Kasumi-1 (cell line): ENCODE measurements at regions not wholly inside any gene's neighbourhood (a gene's known extent, or its start where the extent isn't known, plus 50 kb on each side); places are given as distances from the start of the nearest gene placed in this dataset.
"Not testable (repeated sequence)": the region's sequence is repeated elsewhere in the genome, so short reads cannot be mapped to it uniquely, and the experiment has no call there.

Experiments used
- DNase-seq, 2 experiments: peaks; one replicate each; lab custom pipeline; 2025; lab: John Stamatoyannopoulos, UW

- no peak for DNase-seq
Measured at GRCh38 chr17:73851091-73851490, 206.8 kb upstream of the SDK2 start.

DNA sequence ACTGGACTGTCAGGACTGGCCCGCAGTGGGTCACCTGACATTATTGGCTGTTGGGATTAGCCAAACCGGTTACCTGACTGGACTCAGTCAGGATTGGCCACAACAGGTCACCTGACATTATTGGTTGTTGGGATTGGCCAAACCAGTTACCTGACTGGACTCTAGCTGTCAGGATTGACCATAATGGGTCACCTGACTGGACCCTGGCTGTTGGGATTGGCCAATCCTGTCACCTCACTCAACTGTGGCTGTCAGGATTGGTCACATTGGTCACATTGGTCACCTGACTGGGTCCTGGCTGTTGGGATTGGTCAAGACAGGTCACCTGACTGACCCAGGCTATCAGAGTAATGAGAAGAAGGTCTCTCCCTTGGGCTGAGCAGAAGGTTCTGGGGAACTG lies 207.7 kb upstream of the SDK2 start:
- DNase-seq, result no peak

DNA sequence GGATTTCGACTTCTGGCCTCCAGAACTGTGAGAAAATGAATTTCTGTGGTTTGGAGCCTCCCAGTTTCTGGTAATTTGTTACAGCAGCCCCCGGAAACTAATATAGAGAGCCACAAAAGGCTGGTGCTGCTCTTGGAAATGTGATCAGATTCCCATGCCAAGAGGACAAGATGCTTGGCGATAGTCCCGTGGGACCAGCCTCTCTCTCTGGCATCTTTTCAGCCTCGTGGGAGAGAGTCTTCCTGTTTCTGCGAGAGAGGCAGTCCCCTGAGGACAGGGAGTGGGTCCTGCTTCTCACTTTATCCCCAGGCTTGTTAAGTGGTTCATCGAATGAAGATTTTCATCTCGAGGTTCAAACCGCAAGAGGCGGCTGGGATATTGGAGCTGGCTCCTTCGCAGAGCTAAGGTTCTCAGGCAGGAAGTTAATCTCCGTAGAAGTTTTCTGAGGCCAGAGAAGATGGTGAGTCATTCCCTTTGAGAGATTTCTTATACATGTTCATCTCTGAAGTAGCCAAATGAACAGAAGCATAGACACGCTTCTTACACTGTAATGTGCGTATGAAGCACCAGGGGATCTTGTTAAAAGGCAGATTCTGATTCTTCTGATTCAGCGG lies 211.6 kb upstream of the SDK2 start:
- DNase-seq, result no peak

GRCh38 chr17:73856556-73856955 lies 212.3 kb upstream of the SDK2 start:
- no peak for DNase-seq

GRCh38 chr17:73859439-73860008 lies 215.3 kb upstream of the SDK2 start:
- DNase-seq, result not testable (repeated sequence)

- DNase-seq, result no peak
Measured at GRCh38 chr17:73861543-73861942, 217.3 kb upstream of the SDK2 start.

GRCh38 chr17:73863761-73864535 lies 219.7 kb upstream of the SDK2 start:
- DNase-seq, result no peak

GRCh38 chr17:73865831-73866230 lies 221.6 kb upstream of the SDK2 start:
- DNase-seq, result no peak

DNA sequence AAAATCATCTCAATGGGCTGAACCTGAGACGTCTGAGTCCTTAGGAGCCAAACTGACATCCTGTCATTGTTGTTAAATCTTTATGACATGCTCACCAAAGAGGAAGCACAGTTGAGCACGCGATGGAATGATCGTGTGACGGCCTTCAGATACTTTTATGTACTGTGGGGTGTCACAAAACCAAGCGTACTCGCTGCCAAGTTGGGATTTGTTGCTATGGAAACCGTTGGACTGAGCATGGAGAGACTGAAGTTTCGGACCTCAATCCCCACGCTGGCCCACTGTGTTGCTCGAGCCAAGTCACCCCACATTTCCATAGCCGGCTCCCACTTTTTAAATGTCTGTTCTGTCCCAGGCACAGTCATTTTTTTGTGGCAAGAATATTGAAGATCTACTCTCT lies 222.8 kb upstream of the SDK2 start:
- DNase-seq, result no peak

DNA sequence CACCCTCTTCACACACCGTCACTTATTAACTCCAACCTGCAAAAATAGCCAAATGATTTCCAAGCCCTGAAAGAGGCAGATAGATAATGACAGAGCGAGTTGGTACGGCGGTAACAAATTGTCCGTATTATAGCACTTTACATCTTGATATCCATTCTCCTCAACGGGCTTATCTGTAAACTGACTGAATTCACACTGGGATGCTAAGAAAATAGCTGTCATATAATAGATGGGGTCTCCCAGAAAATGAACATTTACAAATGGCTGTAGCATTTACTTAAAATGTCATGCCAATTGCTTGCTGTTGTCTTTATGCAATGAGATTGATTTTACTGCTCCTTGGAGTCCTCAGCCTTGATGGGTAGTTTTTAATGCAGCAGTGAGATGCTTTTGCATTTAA lies 225.8 kb upstream of the SDK2 start:
- no peak for DNase-seq

GRCh38 chr17:73870473-73870872 lies 226.2 kb upstream of the SDK2 start:
- DNase-seq, result no peak

DNA sequence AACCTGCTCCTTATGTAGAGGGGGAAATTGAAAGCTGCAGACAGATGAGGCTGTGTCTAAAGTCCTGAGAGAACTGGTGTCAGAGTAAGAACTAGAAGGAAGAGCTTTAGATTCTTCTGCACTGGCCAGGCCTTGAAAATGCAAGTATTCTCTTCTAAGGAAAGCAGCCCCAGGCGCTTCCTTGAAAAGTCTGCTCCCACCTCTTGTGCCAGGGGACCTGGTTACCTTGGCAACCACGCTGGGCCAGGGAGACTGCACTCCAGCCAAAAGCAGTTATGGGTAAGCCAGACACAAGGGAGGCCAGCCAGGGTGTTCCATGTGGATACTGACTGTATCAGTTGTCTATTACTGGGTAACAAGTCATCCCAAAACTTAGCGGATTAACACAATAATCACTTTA lies 228.6 kb upstream of the SDK2 start:
- DNase-seq, result no peak

GRCh38 chr17:73874008-73874720 lies 229.9 kb upstream of the SDK2 start:
- DNase-seq, result no peak

DNA sequence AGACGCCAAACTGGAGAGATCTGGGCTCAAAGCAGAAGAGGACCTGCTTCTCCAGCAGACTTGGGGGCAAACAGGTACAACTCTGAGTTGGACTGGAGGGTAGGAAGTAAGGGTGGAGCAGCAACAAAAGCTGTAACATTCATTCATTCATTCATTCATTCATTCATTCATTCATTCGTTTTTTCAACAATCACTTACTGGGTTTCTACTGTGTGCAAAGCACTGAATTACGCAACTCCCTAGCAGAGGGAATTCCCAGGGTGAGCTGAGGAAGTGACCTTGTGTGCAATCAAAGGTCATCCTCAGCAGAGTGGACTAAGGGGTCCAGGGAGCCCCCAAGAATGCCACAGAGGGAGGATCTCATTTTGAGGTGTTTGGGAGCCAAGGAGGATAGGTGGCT lies 231.1 kb upstream of the SDK2 start:
- no peak for DNase-seq

DNA sequence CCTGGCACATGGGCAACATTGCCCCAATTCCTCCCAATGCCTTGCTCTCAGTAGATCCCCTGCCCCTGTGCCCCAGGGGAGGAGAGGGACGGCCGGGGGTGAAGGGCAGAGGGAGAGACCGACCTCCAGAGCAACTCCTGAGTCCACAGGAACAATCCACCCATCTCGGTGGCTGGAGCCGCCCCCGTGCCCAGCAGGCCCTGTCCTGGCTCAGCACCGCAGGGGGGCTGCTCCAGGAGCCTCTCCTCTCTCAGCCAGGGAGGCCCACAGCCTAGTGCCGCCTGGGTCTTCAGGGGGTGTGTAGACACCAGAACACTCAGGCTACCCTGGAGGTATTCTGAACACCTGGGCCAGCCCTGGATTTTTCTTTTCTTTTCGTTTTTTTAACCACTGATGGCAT lies 233.7 kb upstream of the SDK2 start:
- no peak for DNase-seq

DNA sequence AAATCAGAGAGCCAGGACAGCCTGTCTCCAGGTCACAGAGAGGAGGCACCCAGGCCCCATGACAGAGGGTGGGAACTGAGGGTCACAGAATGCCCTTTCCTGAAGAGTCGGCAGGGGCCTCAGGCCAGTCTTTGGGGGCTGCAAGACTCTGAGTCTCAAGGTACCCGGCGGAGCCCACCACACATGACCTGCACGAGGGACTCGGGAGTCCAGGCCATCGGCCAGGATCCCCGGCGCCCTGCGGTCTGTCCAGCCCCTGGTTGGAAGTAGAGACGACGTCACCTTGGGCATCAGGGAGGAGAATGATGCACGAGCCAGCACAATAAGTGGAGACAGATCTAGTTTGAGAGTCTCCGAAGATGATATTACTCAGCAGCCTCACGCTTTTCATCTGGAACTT lies 234.7 kb upstream of the SDK2 start:
- DNase-seq, result no peak

DNA sequence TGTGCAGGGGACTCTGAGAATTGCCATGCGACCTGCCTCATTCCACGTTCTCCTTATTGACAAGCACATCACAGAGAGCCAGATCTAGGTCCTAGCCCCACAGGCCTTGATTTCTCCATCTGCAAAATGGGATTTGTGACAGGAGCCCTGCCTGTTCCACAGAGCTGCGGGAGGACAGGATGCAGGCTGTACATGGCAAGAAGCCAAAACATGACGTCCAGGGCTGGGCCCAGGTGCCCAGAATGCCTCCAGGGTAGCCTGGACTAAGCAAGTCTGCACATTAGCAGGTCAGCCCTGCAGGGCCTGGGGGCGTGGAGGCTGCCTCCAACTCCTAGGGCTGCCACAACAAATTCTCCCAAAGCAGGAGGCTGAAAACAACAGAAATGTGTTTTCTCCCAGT lies 235.7 kb upstream of the SDK2 start:
- no peak for DNase-seq

- no peak for DNase-seq
Measured at GRCh38 chr17:73882590-73882989, 238.3 kb upstream of the SDK2 start.

- no peak for DNase-seq
Measured at GRCh38 chr17:73883175-73883574, 238.9 kb upstream of the SDK2 start.

DNA sequence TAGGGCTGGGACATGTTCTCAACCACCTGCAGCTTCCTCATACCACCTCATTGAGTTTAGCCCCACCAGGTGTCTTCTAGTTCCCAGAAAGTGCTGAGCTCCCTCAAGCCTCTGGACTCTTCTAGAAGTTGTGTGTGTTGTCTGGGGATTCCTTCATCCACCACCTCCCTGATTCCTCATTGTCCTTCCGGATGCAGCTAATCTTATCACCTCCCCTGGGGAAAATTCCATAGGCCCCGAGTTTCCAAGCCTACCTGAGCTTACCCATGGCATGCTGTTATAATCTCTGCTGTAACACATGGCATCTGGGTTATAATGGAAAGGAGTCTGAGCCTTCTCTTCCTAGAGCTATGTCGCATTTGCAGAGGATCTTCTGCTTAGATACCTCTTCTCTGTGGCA lies 243.5 kb upstream of the SDK2 start:
- no peak for DNase-seq

- DNase-seq, result no peak
Measured at GRCh38 chr17:73888862-73889261, 244.6 kb upstream of the SDK2 start.

- DNase-seq, result no peak
Measured at GRCh38 chr17:73889439-73889838, 245.2 kb upstream of the SDK2 start.

DNA sequence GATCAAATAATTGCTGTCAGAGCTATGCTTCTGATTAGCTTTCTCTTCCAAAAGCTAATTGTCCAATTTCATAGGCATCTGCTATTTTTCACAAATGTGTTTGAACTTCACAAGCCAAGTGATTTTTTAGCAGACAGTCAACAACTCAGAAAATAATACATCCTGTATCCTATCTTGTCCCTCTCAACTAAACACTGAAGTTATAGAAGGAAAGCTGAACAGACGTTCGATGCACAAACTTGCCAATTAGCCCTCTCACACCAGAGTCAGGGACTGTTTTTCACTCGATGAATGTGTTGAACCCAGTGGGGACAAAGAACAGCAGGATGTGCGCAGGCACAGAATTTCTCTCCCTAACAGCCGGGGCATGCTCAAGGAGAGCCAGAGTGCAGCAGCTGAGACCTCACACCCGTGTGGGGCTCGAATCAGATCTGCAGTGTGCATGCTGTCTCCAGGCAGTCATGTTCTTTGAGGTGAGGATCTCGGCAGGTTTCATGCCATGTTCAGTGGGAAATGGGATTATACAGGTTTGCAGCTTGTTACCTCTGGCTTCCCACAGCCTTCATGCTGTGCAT lies 246.7 kb upstream of the SDK2 start:
- no peak for DNase-seq
